ENCODE measurements at regions not wholly inside any gene's neighbourhood (a gene's known extent, or its start where the extent isn't known, plus 50 kb on each side); places are given as distances from the start of the nearest gene placed in this dataset.

DNA sequence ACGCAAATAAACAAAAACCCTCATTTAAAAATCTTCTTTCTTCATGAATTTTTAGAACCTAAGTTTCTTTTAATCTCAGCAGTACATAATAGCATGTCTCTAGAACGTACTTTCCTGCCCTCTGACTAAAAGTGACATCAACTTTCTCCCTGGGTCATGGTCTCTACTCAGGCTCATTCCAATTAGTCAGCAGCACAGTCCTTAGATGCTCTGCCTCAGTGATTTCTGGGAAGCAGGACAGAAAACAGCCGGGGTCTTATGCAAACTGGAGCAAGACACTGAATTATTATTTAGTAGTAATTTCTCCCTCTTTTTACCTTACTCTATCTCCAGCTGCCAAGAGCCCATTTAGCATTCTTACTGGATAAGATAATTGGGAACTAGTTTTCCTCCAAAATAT, 365.2 kb downstream of the TUSC7 start:
- no peak for DNase-seq
- H3K27ac Mint-ChIP-seq (ENCODE audit: unreplicated experiment): no peak overlapping the region
- no peaks in the 10 kb centered on the region for H3K36me3 Mint-ChIP-seq (ENCODE audit: insufficient read depth, unreplicated experiment)
- H3K4me3 Mint-ChIP-seq (ENCODE audit: low read depth, unreplicated experiment): no peak overlapping the region
- no peaks in the 10 kb centered on the region for H3K27me3 Mint-ChIP-seq (ENCODE audit: unreplicated experiment)
- intact Hi-C loops (cut with micrococcal nuclease; ENCODE audit: unreplicated experiment): no loop called here
- TF ChIP-seq, protein P1, sequence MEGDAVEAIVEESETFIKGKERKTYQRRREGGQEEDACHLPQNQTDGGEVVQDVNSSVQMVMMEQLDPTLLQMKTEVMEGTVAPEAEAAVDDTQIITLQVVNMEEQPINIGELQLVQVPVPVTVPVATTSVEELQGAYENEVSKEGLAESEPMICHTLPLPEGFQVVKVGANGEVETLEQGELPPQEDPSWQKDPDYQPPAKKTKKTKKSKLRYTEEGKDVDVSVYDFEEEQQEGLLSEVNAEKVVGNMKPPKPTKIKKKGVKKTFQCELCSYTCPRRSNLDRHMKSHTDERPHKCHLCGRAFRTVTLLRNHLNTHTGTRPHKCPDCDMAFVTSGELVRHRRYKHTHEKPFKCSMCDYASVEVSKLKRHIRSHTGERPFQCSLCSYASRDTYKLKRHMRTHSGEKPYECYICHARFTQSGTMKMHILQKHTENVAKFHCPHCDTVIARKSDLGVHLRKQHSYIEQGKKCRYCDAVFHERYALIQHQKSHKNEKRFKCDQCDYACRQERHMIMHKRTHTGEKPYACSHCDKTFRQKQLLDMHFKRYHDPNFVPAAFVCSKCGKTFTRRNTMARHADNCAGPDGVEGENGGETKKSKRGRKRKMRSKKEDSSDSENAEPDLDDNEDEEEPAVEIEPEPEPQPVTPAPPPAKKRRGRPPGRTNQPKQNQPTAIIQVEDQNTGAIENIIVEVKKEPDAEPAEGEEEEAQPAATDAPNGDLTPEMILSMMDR (IDR thresholded peaks at IDR 0.05; ENCODE audit: unreplicated experiment): no peak
- CTCF ChIA-PET: no interaction called here
- no peaks in the 10 kb centered on the region for H3K4me1 Mint-ChIP-seq (ENCODE audit: low read depth, unreplicated experiment)
- no TSS peak for BruUV-seq (replicated peaks)
- H3K9me3 Mint-ChIP-seq (ENCODE audit: low read depth, unreplicated experiment): no peaks in the 10 kb centered on the region

DNA sequence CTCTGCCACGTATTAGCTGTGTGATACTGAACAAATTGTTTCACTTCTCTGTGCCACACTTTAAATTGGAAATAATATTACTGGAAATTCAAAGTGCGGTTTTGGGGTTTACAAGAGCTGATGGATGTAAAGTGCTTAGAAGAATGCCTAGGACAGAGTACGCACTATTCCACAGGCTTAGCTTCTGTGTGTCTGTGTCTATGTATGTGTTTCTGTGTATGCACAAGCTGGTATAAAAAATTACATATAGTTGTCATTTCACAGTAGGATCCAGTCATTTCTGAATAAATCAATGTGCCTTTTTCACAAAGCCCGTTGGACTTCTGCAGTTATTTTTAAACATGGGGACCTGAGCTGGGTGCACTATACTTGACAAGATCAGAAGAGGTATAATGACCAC, 370.4 kb downstream of the TUSC7 start:
- H3K36me3 Mint-ChIP-seq (ENCODE audit: insufficient read depth, unreplicated experiment): no peaks in the 10 kb centered on the region
- BruUV-seq (replicated peaks): no TSS peak
- no peak for DNase-seq
- no peaks in the 10 kb centered on the region for H3K9me3 Mint-ChIP-seq (ENCODE audit: low read depth, unreplicated experiment)
- intact Hi-C loops (cut with micrococcal nuclease; ENCODE audit: unreplicated experiment): no loop called here
- H3K27ac Mint-ChIP-seq (ENCODE audit: unreplicated experiment): no peak overlapping the region
- TF ChIP-seq, protein P1 (IDR thresholded peaks at IDR 0.05; ENCODE audit: unreplicated experiment): no peak
- peaks cover 15% of the 10 kb centered on the region for H3K27me3 Mint-ChIP-seq (ENCODE audit: unreplicated experiment)
- H3K4me3 Mint-ChIP-seq (ENCODE audit: low read depth, unreplicated experiment): no peak overlapping the region
- CTCF ChIA-PET: no interaction called here
- no peaks in the 10 kb centered on the region for H3K4me1 Mint-ChIP-seq (ENCODE audit: low read depth, unreplicated experiment)

DNA sequence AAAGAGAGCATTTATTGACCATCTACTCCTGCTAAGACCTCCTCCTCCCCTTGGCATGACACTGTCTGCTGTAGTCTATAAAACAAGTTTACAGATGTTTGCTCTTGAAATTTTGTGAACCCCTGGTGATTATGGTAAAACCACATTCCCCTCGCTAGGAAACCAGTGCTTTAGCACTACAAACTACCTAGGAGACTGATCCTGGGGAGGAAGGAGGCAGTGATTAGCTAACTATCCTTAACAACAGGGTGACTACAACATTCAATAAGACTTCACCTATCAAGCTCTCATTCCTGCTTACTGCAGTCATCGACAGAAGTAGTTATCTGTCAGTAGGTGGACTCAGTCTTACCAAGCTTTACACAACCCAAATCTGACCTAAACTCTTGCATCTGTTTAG, 371.3 kb downstream of the TUSC7 start:
- DNase-seq: no peak
- CTCF ChIA-PET: interaction anchor here (0.6 kb wide), 1 partner anchor 32 kb away, joined by 3 read pairs; no protein-coding TSS in a partner anchor
- intact Hi-C loops (cut with micrococcal nuclease; ENCODE audit: unreplicated experiment): no loop called here
- Mint-ChIP-seq H3K9me3 (ENCODE audit: low read depth, unreplicated experiment) (no peaks in the 10 kb centered on the region), H3K27ac (ENCODE audit: unreplicated experiment) (no peak overlapping the region), H3K4me1 (ENCODE audit: low read depth, unreplicated experiment) (no peaks in the 10 kb centered on the region), H3K4me3 (ENCODE audit: low read depth, unreplicated experiment) (no peak overlapping the region), H3K36me3 (ENCODE audit: insufficient read depth, unreplicated experiment) (no peaks in the 10 kb centered on the region), H3K27me3 (ENCODE audit: unreplicated experiment) (peaks cover 15% of the 10 kb centered on the region)
- TF ChIP-seq, protein P1 (IDR thresholded peaks at IDR 0.05; ENCODE audit: unreplicated experiment): no peak
- no TSS peak for BruUV-seq (replicated peaks)

DNA sequence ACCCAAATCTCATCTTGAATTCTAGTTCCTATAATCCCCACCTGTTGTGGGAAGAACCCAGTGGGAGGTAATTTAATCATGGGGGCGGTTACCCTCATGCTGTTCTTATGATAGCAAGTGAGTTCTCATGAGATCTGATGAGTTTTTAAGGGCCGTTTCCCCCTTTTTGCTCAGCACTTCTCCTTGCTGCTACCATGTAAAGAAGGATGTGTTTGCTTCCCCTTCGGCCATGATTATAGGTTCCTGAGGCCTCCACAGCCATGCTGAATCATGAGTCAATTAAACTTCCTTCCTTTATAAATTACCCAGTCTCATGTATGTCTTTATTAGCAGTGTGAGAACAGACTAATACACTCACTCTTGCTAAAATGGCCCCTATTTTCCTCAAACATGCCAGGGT, 374.7 kb downstream of the TUSC7 start:
- DNase-seq: no peak
- H3K36me3 Mint-ChIP-seq (ENCODE audit: insufficient read depth, unreplicated experiment): no peaks in the 10 kb centered on the region
- H3K27ac Mint-ChIP-seq (ENCODE audit: unreplicated experiment): no peak overlapping the region
- no TSS peak for BruUV-seq (replicated peaks)
- TF ChIP-seq, protein P1 (IDR thresholded peaks at IDR 0.05; ENCODE audit: unreplicated experiment): no peak
- no peaks in the 10 kb centered on the region for H3K4me1 Mint-ChIP-seq (ENCODE audit: low read depth, unreplicated experiment)
- CTCF ChIA-PET: no interaction called here
- no peak overlapping the region for H3K4me3 Mint-ChIP-seq (ENCODE audit: low read depth, unreplicated experiment)
- no peaks in the 10 kb centered on the region for H3K9me3 Mint-ChIP-seq (ENCODE audit: low read depth, unreplicated experiment)
- peaks cover 15% of the 10 kb centered on the region for H3K27me3 Mint-ChIP-seq (ENCODE audit: unreplicated experiment)
- intact Hi-C loops (cut with micrococcal nuclease; ENCODE audit: unreplicated experiment): no loop called here
